IMR-90 (cell line): ENCODE measurements at regions not wholly inside any gene's neighbourhood (a gene's known extent, or its start where the extent isn't known, plus 50 kb on each side); places are given as distances from the start of the nearest gene placed in this dataset.

Source experiments
- ATAC-seq: fragments of 200-7000 bp; cut with Tn5 transposase; 2 replicates; pipeline ENCODE4 v1.9.1; 2020; ENCODE audit warnings: low read depth, mild to moderate bottlenecking, moderate library complexity
- BruUV-seq: library from RNA; stranded (reverse); fragments of 400-500 nt; replicated peaks from 2 replicates; lab custom pipeline; 2021; lab: Mats Ljungman, UMichigan
- CTCF ChIA-PET: fragments of 300-600 bp; formaldehyde crosslinking; extraction: SDS; loops from one replicate; lab custom pipeline; 2021; ENCODE audit warnings: antibody characterized with exemption; lab: Yijun Ruan, JAX
- POLR2A ChIA-PET: fragments of 300-600 bp; sonication (Branson Sonifier 250); formaldehyde crosslinking; loops from one replicate; lab custom pipeline; 2022; ENCODE audit warnings: antibody characterized with exemption; ENCODE audit not compliant: unreplicated experiment; lab: Charles Lee
- DNase-seq: peaks from one replicate; pipeline ENCODE4 v3.0.0; 2013
- H2AFZ ChIP-seq: replicated peaks from 2 replicates; pipeline ENCODE3; 2013; ENCODE audit warnings: low read length, mild to moderate bottlenecking; ENCODE audit not compliant: poor library complexity
- H2AK5ac ChIP-seq: 2 replicates; pipeline ENCODE4 v1.6.1; 2013; ENCODE audit warnings: low read depth, low read length, inconsistent platforms
- H2AK9ac ChIP-seq: replicated peaks from 2 replicates; pipeline ENCODE3; 2013; ENCODE audit warnings: mild to moderate bottlenecking, low read depth, low read length, moderate library complexity; ENCODE audit not compliant: poor library complexity
- H2BK120ac ChIP-seq: 2 replicates; pipeline ENCODE4 v1.6.1; 2013; ENCODE audit warnings: low read depth, low read length, inconsistent platforms
- H2BK15ac ChIP-seq: 3 replicates; pipeline ENCODE4 v1.6.1; 2013; ENCODE audit warnings: low read depth, low read length, inconsistent platforms
- H2BK20ac ChIP-seq: 2 replicates; pipeline ENCODE4 v1.6.1; 2013; ENCODE audit warnings: low read depth, mild to moderate bottlenecking, inconsistent platforms, low read length, moderate library complexity
- H2BK5ac ChIP-seq: 2 replicates; pipeline ENCODE4 v1.6.1; 2013; ENCODE audit warnings: mild to moderate bottlenecking, low read depth, low read length, inconsistent platforms; ENCODE audit not compliant: poor library complexity, severe bottlenecking
- H3K14ac ChIP-seq: replicated peaks from 2 replicates; pipeline ENCODE4 v1.6.1; 2013; ENCODE audit warnings: low read depth, low read length, inconsistent platforms
- H3K18ac ChIP-seq: 2 replicates; pipeline ENCODE4 v1.6.1; 2013; ENCODE audit warnings: low read depth, low read length, control low read depth
- H3K23ac ChIP-seq: 2 replicates; pipeline ENCODE4 v1.6.1; 2013; ENCODE audit warnings: low read depth, low read length, inconsistent platforms
- H3K27ac ChIP-seq: 2 replicates; pipeline ENCODE4 v1.5.1; 2013; ENCODE audit warnings: mild to moderate bottlenecking, control low read depth, low read length; ENCODE audit not compliant: insufficient read depth
- H3K27me3 ChIP-seq: 2 replicates; pipeline ENCODE4 v1.6.1; 2013; ENCODE audit warnings: low read length; ENCODE audit not compliant: control insufficient read depth, insufficient read depth
- H3K36me3 ChIP-seq: 2 replicates; pipeline ENCODE4 v1.6.1; 2013; ENCODE audit warnings: low read length, mixed read lengths; ENCODE audit not compliant: control insufficient read depth, insufficient read depth
- H3K4ac ChIP-seq: 2 replicates; pipeline ENCODE4 v1.6.1; 2013; ENCODE audit warnings: low read depth, low read length, inconsistent platforms
- H3K4me1 ChIP-seq: 2 replicates; pipeline ENCODE4 v1.6.1; 2013; ENCODE audit warnings: low read length, mixed read lengths; ENCODE audit not compliant: control insufficient read depth, insufficient read depth
- H3K4me2 ChIP-seq: 2 replicates; pipeline ENCODE4 v1.6.1; 2013; ENCODE audit warnings: low read depth, mild to moderate bottlenecking, control low read depth, low read length, moderate library complexity
- H3K4me3 ChIP-seq: 2 replicates; pipeline ENCODE4 v1.5.1; 2013; ENCODE audit warnings: low read depth, mild to moderate bottlenecking, control low read depth, low read length, moderate library complexity; ENCODE audit not compliant: insufficient read depth
- H3K56ac ChIP-seq: 2 replicates; pipeline ENCODE4 v1.6.1; 2013; ENCODE audit warnings: low read length, inconsistent platforms; ENCODE audit not compliant: insufficient read depth; ENCODE audit errors: extremely low read depth
- H3K79me1 ChIP-seq, 2 experiments: 2 replicates each; pipeline ENCODE4 v1.6.1; 2013; ENCODE audit warnings: low read length in 2 of 2, inconsistent platforms in 1 of 2, low read depth in 1 of 2
- H3K9ac ChIP-seq: 2 replicates; pipeline ENCODE4 v1.6.1; 2013; ENCODE audit warnings: low read depth, low read length, control low read depth
- H3K9me1 ChIP-seq: 2 replicates; pipeline ENCODE4 v1.6.1; 2013; ENCODE audit warnings: low read length, inconsistent platforms; ENCODE audit not compliant: insufficient read depth
- H3K9me3 ChIP-seq: 2 replicates; pipeline ENCODE4 v1.6.1; 2013; ENCODE audit warnings: low read length; ENCODE audit not compliant: control insufficient read depth, insufficient read depth
- H4K20me1 ChIP-seq: 2 replicates; pipeline ENCODE4 v1.6.1; 2013; ENCODE audit warnings: low read length, inconsistent platforms; ENCODE audit not compliant: insufficient read depth
- H4K5ac ChIP-seq: 2 replicates; pipeline ENCODE4 v1.6.1; 2013; ENCODE audit warnings: mild to moderate bottlenecking, low read depth, low read length, control low read depth
- H4K8ac ChIP-seq, 2 experiments: 2 replicates each; pipeline ENCODE4 v1.6.1; 2013; ENCODE audit warnings: low read depth in 2 of 2, low read length in 2 of 2, control low read depth in 1 of 2, inconsistent platforms in 1 of 2
- H4K91ac ChIP-seq: 2 replicates; pipeline ENCODE4 v1.6.1; 2013; ENCODE audit warnings: low read depth, low read length, inconsistent platforms; ENCODE audit not compliant: insufficient read depth
- CEBPB ChIP-seq: IDR thresholded peaks from 2 replicates; pipeline ENCODE4 v1.6.1; 2012; ENCODE audit warnings: low read depth, low read length, improper control_type of control experiment
- CHD1 ChIP-seq: IDR thresholded peaks from 2 replicates; pipeline ENCODE4 v1.6.1; 2012; ENCODE audit warnings: low read depth, low read length, improper control_type of control experiment
- ELK1 ChIP-seq: fragments of 150-350 bp; IDR thresholded peaks from 2 replicates; pipeline ENCODE4 v1.6.1; 2016; ENCODE audit warnings: low read depth, mild to moderate bottlenecking, low read length, moderate library complexity, borderline replicate concordance
- FOS ChIP-seq: fragments of 150-350 bp; IDR thresholded peaks from 2 replicates; pipeline ENCODE4 v1.6.1; 2016; ENCODE audit warnings: low read depth, low read length
- MAFK ChIP-seq: IDR thresholded peaks from 2 replicates; pipeline ENCODE4 v1.6.1; 2012; ENCODE audit warnings: low read depth, low read length, improper control_type of control experiment
- MXI1 ChIP-seq: IDR thresholded peaks from 2 replicates; pipeline ENCODE4 v1.6.1; 2012; ENCODE audit warnings: low read depth, mild to moderate bottlenecking, low read length, moderate library complexity, borderline replicate concordance
- NFE2L2 ChIP-seq: fragments of 150-350 bp; IDR thresholded peaks from 2 replicates; pipeline ENCODE4 v1.6.1; 2016; ENCODE audit warnings: low read depth, mild to moderate bottlenecking, low read length
- POLR2A ChIP-seq: IDR thresholded peaks from 2 replicates; pipeline ENCODE4 v1.6.1; 2012; ENCODE audit warnings: mild to moderate bottlenecking, low read depth, low read length
- RAD21 ChIP-seq: IDR thresholded peaks from 2 replicates; pipeline ENCODE4 v1.6.1; 2012; ENCODE audit warnings: low read length, improper control_type of control experiment
- RCOR1 ChIP-seq: IDR thresholded peaks from 2 replicates; pipeline ENCODE4 v1.6.1; 2012; ENCODE audit warnings: mild to moderate bottlenecking, low read length, improper control_type of control experiment; ENCODE audit not compliant: insufficient replicate concordance
- RFX5 ChIP-seq: IDR thresholded peaks from 2 replicates; pipeline ENCODE4 v1.8.0; 2012; ENCODE audit warnings: low read depth, mild to moderate bottlenecking, low read length, moderate library complexity
- SMC3 ChIP-seq: fragments of 150-350 bp; IDR thresholded peaks from 2 replicates; pipeline ENCODE4 v1.6.1; 2016; ENCODE audit warnings: low read depth, mild to moderate bottlenecking, antibody characterized with exemption, low read length, moderate library complexity
- USF2 ChIP-seq: fragments of 150-350 bp; IDR thresholded peaks from 2 replicates; pipeline ENCODE4 v1.6.1; 2017; ENCODE audit warnings: mild to moderate bottlenecking, antibody characterized with exemption, low read length, low read depth
- WGBS, 2 experiments: methylation state at CpG; one replicate each; pipeline versions ENCODE4 v1.1.5 to v1.1.7; 2013; ENCODE audit warnings: missing lambda C conversion rate in 2 of 2; ENCODE audit not compliant: insufficient read length in 1 of 2; ENCODE audit errors: extremely low coverage in 2 of 2; 5-methylcytosine and 5-hydroxymethylcytosine counted together
- dilution Hi-C: fragments of 300-500 bp; cut with HindIII; formaldehyde crosslinking; loops from one replicate; pipeline ENCODE4 v1.14.3; 2018; ENCODE audit warnings: low sequenced_read_pairs; ENCODE audit not compliant: unreplicated experiment
- in situ Hi-C: fragments of 300-500 bp; cut with MboI; formaldehyde crosslinking; loops from 3 replicates; pipeline ENCODE4 v1.14.3; 2019; ENCODE audit warnings: low sequenced_read_pairs, inconsistent platforms, mixed read lengths
- intact Hi-C: fragments of 100-400 bp; cut with micrococcal nuclease; formaldehyde crosslinking; loops from 2 replicates; pipeline ENCODE4 v1.10.0; 2022

- Histone ChIP-seq H3K9me1 (no peaks in the 10 kb centered on the region), H3K18ac (no peak overlapping the region), H4K5ac (no peak overlapping the region), H3K23ac (no peak overlapping the region), H3K14ac (no peak overlapping the region), H3K4me3 (no peak overlapping the region), H2BK15ac (no peak overlapping the region), H2BK120ac (no peak overlapping the region), H2AFZ (no peak overlapping the region), H3K4me1 (no peaks in the 10 kb centered on the region), H3K4me2 (no peak overlapping the region), H4K91ac (no peak overlapping the region), H4K20me1 (no peaks in the 10 kb centered on the region), H3K27ac (no peak overlapping the region), H3K9ac (no peak overlapping the region), H2AK5ac (no peak overlapping the region), H3K56ac (no peak overlapping the region), H3K27me3 (no peaks in the 10 kb centered on the region), H3K4ac (no peak overlapping the region), H2AK9ac (no peak overlapping the region), H4K8ac (no peak overlapping the region), H2BK20ac (no peak overlapping the region), H3K79me1 (no peaks in the 10 kb centered on the region), H3K9me3 (peaks cover 54% of the 10 kb centered on the region), H3K36me3 (no peaks in the 10 kb centered on the region), H2BK5ac (no peak overlapping the region)
- dilution Hi-C loops (no loop called here), intact Hi-C loops (no loop called here), in situ Hi-C loops (no loop called here)
- no peak for TF ChIP-seq RFX5
- no peak for TF ChIP-seq SMC3
- TF ChIP-seq USF2: no peak
- TF ChIP-seq RAD21: no peak
- TF ChIP-seq RCOR1: no peak
- no peak for TF ChIP-seq NFE2L2
- TF ChIP-seq ELK1: no peak
- no peak for TF ChIP-seq POLR2A
- TF ChIP-seq MAFK: no peak
- no peak for TF ChIP-seq FOS
- TF ChIP-seq CEBPB: no peak
- no peak for TF ChIP-seq MXI1
- TF ChIP-seq CHD1: no peak
- ATAC-seq (no peak), DNase-seq (no peak)
- ChIA-PET POLR2A (no interaction called here), CTCF (no interaction called here)
- no TSS peak for BruUV-seq
- 0% methylated on average over 1 of the region's 9 CpGs; no CpG with 5 or more reads in 1 of the 2 experiments for WGBS, 2 experiments
Measured at GRCh38 chr18:78713726-78714125, 265.9 kb upstream of the SALL3 start.
